NCI-H1930 (cell line): ENCODE measurements at regions not wholly inside any gene's neighbourhood (a gene's known extent, or its start where the extent isn't known, plus 50 kb on each side); places are given as distances from the start of the nearest gene placed in this dataset.
"Not testable (repeated sequence)": the region's sequence is repeated elsewhere in the genome, so short reads cannot be mapped to it uniquely, and the experiment has no call there.

Experiments
- DNase-seq, 2 experiments: peaks; one replicate each; lab custom pipeline; 2025; lab: John Stamatoyannopoulos, UW

DNA sequence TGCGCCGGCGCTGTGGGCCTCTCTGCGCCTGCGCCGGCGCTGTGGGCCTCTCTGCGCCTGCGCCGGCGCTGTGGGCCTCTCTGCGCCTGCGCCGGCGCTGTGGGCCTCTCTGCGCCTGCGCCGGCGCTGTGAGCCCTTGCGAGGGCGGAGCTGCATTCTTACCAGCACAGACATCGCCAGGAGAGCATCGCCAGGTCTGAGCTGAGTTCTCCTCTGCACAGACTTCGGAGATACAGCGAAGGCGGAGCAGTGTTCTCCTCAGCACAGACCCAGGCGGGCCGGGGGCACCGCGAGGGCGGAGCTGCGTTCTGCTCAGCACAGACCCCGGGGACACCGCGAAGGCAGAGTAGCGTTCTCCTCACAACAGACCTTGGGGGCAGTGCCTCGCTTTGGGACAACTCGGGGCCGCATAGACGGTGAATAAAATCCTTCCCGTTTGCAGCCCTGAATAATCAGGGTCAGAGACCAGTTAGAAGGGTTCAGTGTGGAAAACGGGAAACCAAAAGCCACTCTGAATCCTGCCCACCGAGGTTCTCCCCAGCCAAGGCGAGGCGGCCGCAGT, 1268.1 kb downstream of the FOXD4L5 start:
- DNase-seq, result not testable (repeated sequence)

DNA sequence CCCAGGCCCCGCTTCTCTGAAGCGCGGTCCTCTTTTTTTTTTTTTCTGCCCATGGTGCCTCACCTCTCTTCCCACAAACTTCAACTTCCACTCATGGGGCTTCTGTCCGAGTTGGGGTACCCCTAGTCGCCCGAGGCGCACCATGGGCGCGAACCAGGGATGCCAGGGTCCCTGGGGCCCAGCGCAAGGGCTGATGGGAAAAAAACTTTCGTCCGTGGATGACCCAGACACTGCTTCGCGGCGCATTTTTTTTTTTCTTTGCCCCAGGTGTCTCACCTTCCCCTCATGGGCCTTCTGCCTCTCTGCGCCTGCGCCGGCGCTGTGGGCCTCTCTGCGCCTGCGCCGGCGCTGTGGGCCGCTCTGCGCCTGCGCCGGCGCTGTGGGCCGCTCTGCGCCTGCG, 1268.8 kb downstream of the FOXD4L5 start:
- DNase-seq, result not testable (repeated sequence)

DNA sequence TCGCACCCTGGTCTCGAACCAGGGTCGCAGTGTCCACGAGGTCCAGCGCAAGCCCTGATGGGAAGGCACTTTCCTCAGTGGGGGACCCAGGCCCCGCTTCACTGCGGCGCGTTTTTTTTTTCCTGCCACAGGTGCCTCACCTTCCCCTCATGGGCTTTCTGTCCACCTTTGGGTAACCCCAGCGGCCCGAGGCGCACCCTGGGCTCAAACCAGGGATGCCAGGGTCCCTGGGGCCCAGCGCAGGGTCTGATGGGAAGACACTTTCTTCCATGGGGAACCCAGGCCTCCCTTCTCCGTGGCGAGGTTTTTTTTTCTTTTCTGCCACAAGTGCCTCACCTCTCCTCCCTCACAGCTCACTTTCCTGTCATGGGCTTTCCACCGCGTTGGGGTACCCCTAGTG, 1269.9 kb downstream of the FOXD4L5 start:
- DNase-seq, result no peak

DNA sequence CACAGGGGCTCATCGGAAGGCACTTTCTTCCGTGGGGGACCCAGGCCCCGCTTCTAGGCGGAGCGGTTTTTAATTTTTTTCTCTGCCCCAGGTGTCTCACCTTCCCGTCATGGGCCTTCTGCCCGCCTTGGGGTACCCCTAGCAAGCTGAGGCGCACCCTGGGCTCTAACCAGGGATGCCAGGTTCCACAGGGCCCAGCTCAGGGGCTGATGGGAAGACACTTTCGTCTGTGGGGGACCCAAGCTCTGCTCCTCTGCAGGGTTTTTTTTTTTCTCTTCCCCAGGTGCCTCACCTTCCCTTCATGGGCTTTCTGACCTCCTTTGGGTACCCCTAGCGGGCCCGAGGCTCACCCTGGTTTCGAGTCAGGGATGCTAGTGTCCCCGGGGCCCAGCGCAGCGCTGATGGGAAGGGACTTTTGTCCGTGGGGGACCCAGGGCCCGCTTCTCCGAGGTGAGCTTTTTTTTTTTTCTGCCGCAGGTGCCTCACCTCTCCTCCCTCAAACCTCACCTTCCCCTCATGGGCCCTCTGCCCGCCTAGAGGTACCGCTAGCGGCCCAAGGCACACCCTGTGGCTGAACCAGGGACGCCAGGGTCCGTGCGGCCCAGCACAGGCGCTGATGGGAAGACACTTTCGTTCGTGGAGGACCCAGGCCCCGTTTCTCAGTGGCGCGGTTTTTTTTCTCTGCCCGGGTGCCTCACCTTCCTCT, 1270.5 kb downstream of the FOXD4L5 start:
- DNase-seq, result not testable (repeated sequence)

DNA sequence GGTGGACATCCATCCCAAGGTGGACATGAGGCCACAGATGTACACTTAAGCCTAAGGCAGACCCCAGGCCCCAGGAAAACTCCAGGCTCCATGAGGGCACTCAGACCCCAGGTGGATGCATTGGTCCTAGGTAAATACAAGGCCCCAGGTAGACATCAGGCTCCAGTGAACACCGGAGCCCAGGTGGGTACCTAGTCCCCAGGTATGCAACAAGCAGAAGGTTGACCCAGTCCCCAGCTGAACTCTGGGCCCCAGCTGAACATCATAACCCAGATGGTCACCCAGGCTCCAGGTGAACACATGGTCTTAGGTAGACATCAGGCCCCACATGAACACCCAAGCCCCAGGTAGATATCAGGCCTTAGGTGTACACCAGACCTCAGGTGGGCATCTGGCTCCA, 1271.9 kb downstream of the FOXD4L5 start:
- not testable (repeated sequence) for DNase-seq

DNA sequence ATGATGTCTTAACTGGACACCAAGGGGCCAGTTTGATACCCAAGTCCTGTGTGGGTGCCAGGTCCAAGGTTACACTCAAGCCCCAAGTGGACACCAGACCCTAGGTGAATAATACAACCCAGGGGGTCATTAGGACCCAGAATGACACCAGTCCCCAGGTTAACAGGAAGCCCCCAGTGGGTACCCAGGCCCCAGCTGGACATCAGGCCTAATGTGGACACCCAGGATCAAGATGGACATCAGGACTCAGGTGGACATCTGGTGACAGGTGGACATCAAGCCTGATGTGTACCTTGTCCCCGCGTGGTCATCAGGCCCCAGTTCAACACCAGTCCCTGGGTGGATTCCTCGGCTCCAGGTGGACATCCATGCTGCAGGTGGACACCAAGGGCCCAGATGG, 1273.0 kb downstream of the FOXD4L5 start:
- not testable (repeated sequence) for DNase-seq

DNA sequence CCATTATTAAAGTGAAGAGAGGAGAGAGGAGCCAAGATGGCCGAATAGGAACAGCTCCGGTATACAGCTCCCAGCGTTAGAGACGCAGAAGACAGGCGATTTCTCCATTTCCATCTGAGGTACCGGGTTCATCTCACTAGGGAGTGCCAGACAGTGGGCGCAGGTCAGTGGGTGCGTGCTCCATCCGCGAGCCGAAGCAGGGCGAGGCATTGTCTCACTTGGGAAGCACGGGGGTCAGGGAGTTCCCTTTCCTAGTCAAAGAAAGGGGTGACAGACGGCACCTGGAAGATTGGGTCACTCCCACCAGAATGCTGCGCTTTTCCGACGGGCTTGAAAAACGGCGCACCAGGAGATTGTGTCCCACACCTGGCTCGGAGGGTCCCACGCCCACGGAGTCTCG, 1305.3 kb downstream of the FOXD4L5 start:
- not testable (repeated sequence) for DNase-seq
